CD4-positive, alpha-beta memory T cell (primary cell): ENCODE measurements at regions not wholly inside any gene's neighbourhood (a gene's known extent, or its start where the extent isn't known, plus 50 kb on each side); places are given as distances from the start of the nearest gene placed in this dataset.

Experiments
- CTCF ChIA-PET: fragments of 350-600 bp; sonication (Branson Sonifier 250); formaldehyde crosslinking; loops from one replicate; lab custom pipeline; 2021; ENCODE audit warnings: inconsistent platforms; ENCODE audit not compliant: partially characterized antibody; lab: Charles Lee
- POLR2A ChIA-PET: fragments of 350-600 bp; sonication (Branson Sonifier 250); formaldehyde crosslinking; loops from one replicate; lab custom pipeline; 2021; ENCODE audit not compliant: partially characterized antibody; lab: Charles Lee
- DNase-seq, 5 donors: peaks; one replicate each; pipeline versions ENCODE4 v3.0.0 to v3.0.0-alpha.2; 2020 to 2022; ENCODE audit warnings: mixed read lengths in 1 of 5
- H3K27ac ChIP-seq: one replicate; pipeline ENCODE4 v1.7.0; 2013; ENCODE audit warnings: low read depth, low read length
- H3K27me3 ChIP-seq: 2 replicates; pipeline ENCODE4 v1.7.0; 2013; ENCODE audit warnings: mild to moderate bottlenecking, low read length, moderate library complexity; ENCODE audit not compliant: insufficient read depth
- H3K36me3 ChIP-seq: 2 replicates; pipeline ENCODE4 v1.7.0; 2013; ENCODE audit warnings: mild to moderate bottlenecking, low read length, moderate library complexity; ENCODE audit not compliant: insufficient read depth
- H3K4me1 ChIP-seq: 2 replicates; pipeline ENCODE4 v1.7.0; 2013; ENCODE audit warnings: mild to moderate bottlenecking, low read length, moderate library complexity; ENCODE audit not compliant: insufficient read depth
- H3K4me3 ChIP-seq, 2 donors: one replicate each; pipeline ENCODE4 v1.7.0; 2013; ENCODE audit warnings: low read length in 2 of 2, mild to moderate bottlenecking in 1 of 2
- H3K9me3 ChIP-seq, 2 donors: one replicate each; pipeline ENCODE4 v1.7.0; 2013; ENCODE audit warnings: low read length in 2 of 2, control low read depth in 1 of 2; ENCODE audit not compliant: control insufficient read depth in 1 of 2
- H3K27ac Mint-ChIP-seq, 7 donors: one replicate each; pipeline ENCODE4 v1.8.0; 2020 to 2021; ENCODE audit warnings: mixed read lengths in 7 of 7, mild to moderate bottlenecking in 6 of 7, inconsistent platforms in 3 of 7, moderate library complexity in 3 of 7
- H3K27me3 Mint-ChIP-seq, 2 donors: one replicate each; pipeline ENCODE4 v1.8.0; 2020 to 2021; ENCODE audit warnings: mixed read lengths in 2 of 2
- H3K36me3 Mint-ChIP-seq, 2 donors: one replicate each; pipeline ENCODE4 v1.8.0; 2020 to 2021; ENCODE audit warnings: mixed read lengths in 2 of 2, inconsistent platforms in 1 of 2, mild to moderate bottlenecking in 1 of 2
- H3K4me1 Mint-ChIP-seq, 4 donors: one replicate each; pipeline ENCODE4 v1.8.0; 2020 to 2021; ENCODE audit warnings: mixed read lengths in 4 of 4, mild to moderate bottlenecking in 1 of 4
- H3K4me3 Mint-ChIP-seq, 8 donors: one replicate each; pipeline ENCODE4 v1.8.0; 2020 to 2021; ENCODE audit warnings: mixed read lengths in 8 of 8, mild to moderate bottlenecking in 7 of 8, moderate library complexity in 6 of 8, inconsistent platforms in 3 of 8
- H3K9me3 Mint-ChIP-seq, 8 donors: one replicate each; pipeline ENCODE4 v1.8.0; 2020 to 2021; ENCODE audit warnings: mixed read lengths in 8 of 8, mild to moderate bottlenecking in 5 of 8, inconsistent platforms in 3 of 8, moderate library complexity in 1 of 8
- intact Hi-C: fragments of 100-400 bp; cut with micrococcal nuclease; formaldehyde crosslinking; loops from one replicate; pipeline ENCODE4 v1.15.1; 2023

DNA sequence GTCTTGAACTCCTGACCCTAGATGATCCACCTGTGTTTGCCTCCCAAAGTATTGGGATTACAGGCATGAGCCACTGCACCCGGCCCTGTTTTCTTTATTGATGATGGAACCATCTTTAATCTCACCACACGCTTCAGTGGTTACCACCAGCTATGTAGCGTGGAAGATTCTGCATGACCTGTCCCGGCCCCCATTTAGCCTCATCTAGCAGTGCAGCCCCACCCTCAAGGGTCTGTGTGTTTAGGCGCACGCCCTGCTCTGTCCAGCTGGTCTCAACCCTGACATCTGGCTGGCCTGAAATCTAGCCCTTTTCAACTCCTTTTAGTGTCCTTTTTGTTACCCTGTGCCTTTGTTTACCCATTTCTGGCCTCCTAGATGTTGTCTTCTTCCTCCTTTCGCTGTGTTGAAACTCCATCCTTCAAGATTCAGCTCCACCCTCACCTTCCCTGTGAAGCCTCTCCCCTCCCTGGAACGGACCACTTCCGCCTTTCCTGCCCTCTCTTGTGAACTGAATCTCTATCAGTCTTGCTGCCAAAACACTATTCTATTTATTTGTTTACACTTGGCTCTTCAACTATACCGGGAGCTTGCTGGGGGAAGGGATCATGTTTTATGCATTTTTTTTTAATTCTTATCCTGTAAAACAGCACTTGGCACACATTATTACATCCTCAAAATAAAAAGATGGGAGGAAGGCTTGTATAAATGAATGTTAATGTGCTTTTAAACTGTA, 101.0 kb upstream of the MTHFD1L start:
- DNase-seq: no peak
- Mint-ChIP-seq H3K9me3 (no peaks in the 10 kb centered on the region), H3K4me1 (no peaks in the 10 kb centered on the region), H3K27ac (peak overlapping the region in 1 of 7 donors; percentile 59), H3K4me3 (no peak overlapping the region), H3K36me3 (peaks cover 0 to under 1% of the 10 kb centered on the region in 2 donors), H3K27me3 (peaks cover 2 to 3% of the 10 kb centered on the region in 2 donors)
- Histone ChIP-seq H3K9me3 (no peaks in the 10 kb centered on the region), H3K4me3 (no peak overlapping the region), H3K36me3 (no peaks in the 10 kb centered on the region), H3K4me1 (no peaks in the 10 kb centered on the region), H3K27me3 (no peaks in the 10 kb centered on the region), H3K27ac (no peak overlapping the region)
- CTCF ChIA-PET: interaction anchor here (1.7 kb wide), 1 partner anchor 347 kb away, joined by 4 read pairs; no protein-coding TSS in a partner anchor
- POLR2A ChIA-PET: no interaction called here
- intact Hi-C loops: no loop called here

DNA sequence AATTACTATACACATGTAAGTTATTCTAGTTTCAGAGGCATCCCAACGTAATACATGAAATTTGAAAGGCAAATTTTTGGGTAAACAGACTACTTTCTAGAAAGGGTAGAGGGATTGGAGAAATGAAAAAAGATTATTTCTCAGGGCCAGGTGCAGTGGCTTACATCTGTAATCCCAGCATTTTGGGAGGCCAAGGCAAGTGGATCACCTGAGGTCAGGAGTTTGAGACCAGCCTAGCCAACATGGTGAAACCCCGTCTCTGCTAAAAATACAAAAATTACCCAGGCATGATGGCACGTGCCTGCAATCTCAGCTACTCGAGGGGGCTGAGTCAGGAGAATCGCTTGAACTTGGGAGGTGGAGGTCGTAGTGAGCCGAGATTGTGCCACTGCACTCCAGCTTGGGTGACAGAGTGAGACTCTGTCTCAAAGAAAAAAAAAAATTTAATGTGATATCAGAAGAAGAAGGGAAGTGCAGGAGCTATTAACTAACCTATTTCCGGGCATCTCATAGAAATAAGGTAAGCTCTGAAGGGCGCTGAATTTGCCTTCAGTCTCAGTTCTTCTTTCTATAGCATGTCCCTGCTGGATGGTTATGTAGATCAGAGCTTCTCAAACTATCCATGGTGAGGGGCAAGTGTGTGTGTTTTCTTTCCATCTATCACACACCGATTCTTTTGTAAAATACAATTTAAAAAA, 100.3 kb upstream of the MTHFD1L start:
- CTCF ChIA-PET: interaction anchor here (1.7 kb wide), 1 partner anchor 347 kb away, joined by 4 read pairs; no protein-coding TSS in a partner anchor
- H3K27ac ChIP-seq: no peak overlapping the region

DNA sequence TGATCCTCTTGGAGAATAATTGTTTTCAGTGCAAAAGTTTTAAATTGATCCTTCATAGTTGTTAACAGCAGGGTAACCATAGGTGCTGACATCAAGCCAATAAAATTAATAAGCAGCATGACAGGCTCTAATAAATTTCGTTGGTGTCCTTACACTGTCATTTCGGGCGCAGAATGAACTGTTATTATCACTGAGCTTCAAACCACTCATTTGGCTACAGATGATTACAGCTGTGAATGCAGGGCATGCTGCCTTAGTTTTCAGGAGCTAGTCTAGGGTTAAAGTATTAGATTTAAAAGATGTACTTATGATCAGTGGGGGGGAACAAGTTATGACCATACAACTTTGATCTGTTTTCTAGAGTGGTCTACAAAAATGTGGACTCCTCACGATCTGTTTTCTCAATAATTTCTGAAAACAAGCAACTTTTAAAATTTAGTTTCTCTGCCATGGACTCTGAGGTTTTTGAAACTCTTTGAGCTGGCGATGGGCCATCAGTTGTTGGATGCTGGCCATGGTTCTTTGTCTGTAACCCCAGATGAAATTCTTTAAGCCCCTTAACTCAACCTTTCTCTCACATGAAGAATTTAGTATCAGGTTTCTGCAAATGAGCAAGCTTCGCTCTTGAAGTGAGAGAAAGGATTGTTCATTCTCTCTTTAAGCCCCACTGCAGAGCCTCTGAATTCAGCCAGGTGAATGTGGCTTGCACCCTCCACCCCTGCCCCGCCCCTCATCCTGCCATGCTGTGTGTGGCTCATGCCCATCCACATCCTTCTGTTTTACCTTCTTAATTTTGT, 99.1 kb upstream of the MTHFD1L start:
- H3K36me3 ChIP-seq: no peaks in the 10 kb centered on the region
- peaks cover 0 to 3% of the 10 kb centered on the region in 2 donors for H3K36me3 Mint-ChIP-seq
- no peak for DNase-seq
- no peak overlapping the region for H3K27ac Mint-ChIP-seq
- ChIA-PET CTCF (no interaction called here), POLR2A (no interaction called here)
- H3K9me3 ChIP-seq: no peaks in the 10 kb centered on the region
- H3K4me1 ChIP-seq: no peaks in the 10 kb centered on the region
- no peak overlapping the region for H3K4me3 ChIP-seq
- intact Hi-C loops: no loop called here
- no peaks in the 10 kb centered on the region for H3K27me3 ChIP-seq
- H3K9me3 Mint-ChIP-seq: no peaks in the 10 kb centered on the region
- H3K4me3 Mint-ChIP-seq: no peak overlapping the region
- H3K27ac ChIP-seq: no peak overlapping the region
- H3K27me3 Mint-ChIP-seq: peaks cover 2 to 3% of the 10 kb centered on the region in 2 donors
- H3K4me1 Mint-ChIP-seq: no peaks in the 10 kb centered on the region

More for the DNA sequence above, 100.3 kb upstream of the MTHFD1L start:
- H3K36me3 Mint-ChIP-seq: peaks cover 0 to 3% of the 10 kb centered on the region in 2 donors
- peaks cover 2 to 3% of the 10 kb centered on the region in 2 donors for H3K27me3 Mint-ChIP-seq
- DNase-seq: no peak
- Histone ChIP-seq H3K4me1 (no peaks in the 10 kb centered on the region), H3K4me3 (no peak overlapping the region), H3K9me3 (no peaks in the 10 kb centered on the region), H3K36me3 (no peaks in the 10 kb centered on the region), H3K27me3 (no peaks in the 10 kb centered on the region)
- H3K4me3 Mint-ChIP-seq: no peak overlapping the region
- no peaks in the 10 kb centered on the region for H3K9me3 Mint-ChIP-seq
- no peaks in the 10 kb centered on the region for H3K4me1 Mint-ChIP-seq
- POLR2A ChIA-PET: no interaction called here
- intact Hi-C loops: no loop called here
- H3K27ac Mint-ChIP-seq: no peak overlapping the region

DNA sequence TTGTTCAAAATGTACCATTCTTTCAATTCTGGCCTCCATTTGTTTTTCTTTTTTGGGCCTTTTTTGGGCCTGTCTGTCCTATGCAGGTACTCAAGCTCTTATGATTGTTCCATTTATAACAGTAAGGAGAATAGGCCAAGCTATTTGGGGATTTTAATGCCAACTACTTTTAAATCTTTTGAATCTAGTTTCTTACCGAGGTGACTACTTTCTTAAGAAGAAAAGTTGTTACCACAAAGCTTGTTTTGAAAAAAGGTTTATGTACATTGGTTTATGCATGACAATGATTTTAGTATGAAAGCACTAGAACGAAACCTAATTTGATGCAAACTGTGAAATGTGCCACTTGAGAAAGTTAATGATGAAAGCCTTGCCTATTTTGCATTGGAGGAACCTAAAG, 98.3 kb upstream of the MTHFD1L start:
- Mint-ChIP-seq H3K27ac (peak overlapping the region in 1 of 7 donors; percentile 84), H3K4me3 (no peak overlapping the region), H3K4me1 (no peaks in the 10 kb centered on the region), H3K36me3 (peaks cover 0 to 3% of the 10 kb centered on the region in 2 donors), H3K27me3 (peaks cover 2 to 3% of the 10 kb centered on the region in 2 donors), H3K9me3 (no peaks in the 10 kb centered on the region)
- Histone ChIP-seq H3K9me3 (no peaks in the 10 kb centered on the region), H3K4me1 (no peaks in the 10 kb centered on the region), H3K36me3 (no peaks in the 10 kb centered on the region), H3K27me3 (no peaks in the 10 kb centered on the region), H3K4me3 (no peak overlapping the region), H3K27ac (no peak overlapping the region)
- ChIA-PET POLR2A (no interaction called here), CTCF (no interaction called here)
- no peak for DNase-seq
- intact Hi-C loops: no loop called here

DNA sequence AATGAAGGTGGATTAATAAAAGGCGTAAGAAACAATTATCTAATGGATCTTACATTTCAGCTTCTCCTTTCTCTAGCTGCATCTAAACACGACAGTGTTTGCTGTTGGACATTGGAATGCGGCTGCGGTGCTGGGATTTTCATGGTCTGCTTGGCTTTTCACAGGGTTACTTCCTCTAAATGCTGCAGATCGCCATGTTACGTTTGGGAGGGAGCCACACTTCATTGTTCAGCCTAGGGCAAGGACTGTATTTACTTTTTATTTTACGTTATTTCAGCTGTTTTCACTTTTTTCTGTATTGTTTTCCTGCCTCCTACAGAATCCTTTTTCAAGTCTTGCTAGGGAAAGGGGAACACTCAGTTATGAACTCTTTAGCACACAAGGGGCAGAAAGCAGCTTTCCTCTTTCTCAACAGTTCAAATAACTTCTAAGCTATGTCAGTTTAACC, 97.9 kb upstream of the MTHFD1L start:
- H3K4me1 Mint-ChIP-seq: no peaks in the 10 kb centered on the region
- Histone ChIP-seq H3K9me3 (no peaks in the 10 kb centered on the region), H3K27me3 (no peaks in the 10 kb centered on the region), H3K4me3 (no peak overlapping the region), H3K4me1 (no peaks in the 10 kb centered on the region), H3K36me3 (no peaks in the 10 kb centered on the region), H3K27ac (no peak overlapping the region)
- peaks cover 2 to 3% of the 10 kb centered on the region in 2 donors for H3K27me3 Mint-ChIP-seq
- peak overlapping the region in 1 of 7 donors; percentile 84 for H3K27ac Mint-ChIP-seq
- DNase-seq: no peak
- POLR2A ChIA-PET: no interaction called here
- intact Hi-C loops: no loop called here
- H3K4me3 Mint-ChIP-seq: no peak overlapping the region
- CTCF ChIA-PET: no interaction called here
- H3K9me3 Mint-ChIP-seq: peaks cover 0 to under 1% (median 0%) of the 10 kb centered on the region in 8 donors
- H3K36me3 Mint-ChIP-seq: peaks cover 0 to 3% of the 10 kb centered on the region in 2 donors

DNA sequence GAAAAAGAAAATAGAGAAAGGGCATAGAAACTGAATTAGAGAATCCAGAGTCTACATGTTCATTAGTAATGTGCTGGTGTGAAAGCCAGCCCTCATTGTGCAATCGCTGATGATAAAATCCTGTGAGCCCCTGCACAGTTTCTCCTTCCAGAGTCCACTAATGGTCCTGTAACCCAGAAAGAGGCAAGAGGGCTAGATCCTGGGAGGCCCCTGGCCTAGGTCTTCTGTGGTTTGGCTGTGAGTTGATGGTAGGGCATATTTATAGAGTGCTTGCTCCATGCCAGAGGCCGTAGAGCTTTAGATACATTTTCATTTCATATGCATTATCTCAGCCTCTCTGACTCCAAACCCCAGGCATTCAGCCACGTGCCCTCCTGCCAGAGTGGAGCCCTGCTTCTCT, 94.9 kb upstream of the MTHFD1L start:
- Mint-ChIP-seq H3K36me3 (peaks cover 0 to 7% of the 10 kb centered on the region in 2 donors), H3K27ac (no peak overlapping the region), H3K27me3 (no peaks in the 10 kb centered on the region), H3K4me3 (no peak overlapping the region), H3K9me3 (peaks cover 2 to 16% (median 8%) of the 10 kb centered on the region in 8 donors), H3K4me1 (no peaks in the 10 kb centered on the region)
- no peak for DNase-seq
- Histone ChIP-seq H3K27me3 (no peaks in the 10 kb centered on the region), H3K9me3 (no peaks in the 10 kb centered on the region), H3K36me3 (no peaks in the 10 kb centered on the region), H3K27ac (no peak overlapping the region), H3K4me3 (no peak overlapping the region), H3K4me1 (no peaks in the 10 kb centered on the region)
- ChIA-PET CTCF (no interaction called here), POLR2A (no interaction called here)
- intact Hi-C loops: no loop called here

DNA sequence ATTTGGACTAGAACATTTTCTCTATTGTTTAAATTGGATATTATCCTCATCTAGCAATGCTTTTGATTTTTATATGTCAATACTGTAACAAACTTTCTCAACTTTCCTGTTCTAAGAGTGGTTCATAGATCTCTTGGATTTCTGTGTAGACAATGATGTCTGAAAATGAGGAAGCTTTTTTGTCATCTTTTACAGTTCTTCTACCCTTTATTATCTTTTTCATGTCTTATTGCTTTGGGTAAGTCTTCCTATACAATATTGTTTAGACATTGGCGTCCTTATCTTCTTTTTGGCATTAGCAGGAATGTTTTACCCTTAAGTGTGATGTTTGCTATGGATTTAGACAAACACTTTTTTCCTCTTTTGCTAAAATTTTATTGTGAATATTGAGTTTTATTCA, 91.5 kb upstream of the MTHFD1L start:
- Mint-ChIP-seq H3K4me3 (no peak overlapping the region), H3K9me3 (peaks cover 2 to 16% (median 8%) of the 10 kb centered on the region in 8 donors), H3K27ac (no peak overlapping the region), H3K36me3 (peaks cover 0 to 7% of the 10 kb centered on the region in 2 donors), H3K4me1 (no peaks in the 10 kb centered on the region), H3K27me3 (no peaks in the 10 kb centered on the region)
- Histone ChIP-seq H3K9me3 (no peaks in the 10 kb centered on the region), H3K36me3 (no peaks in the 10 kb centered on the region), H3K27me3 (no peaks in the 10 kb centered on the region), H3K27ac (no peak overlapping the region), H3K4me1 (no peaks in the 10 kb centered on the region), H3K4me3 (no peak overlapping the region)
- POLR2A ChIA-PET: no interaction called here
- CTCF ChIA-PET: no interaction called here
- intact Hi-C loops: no loop called here
- DNase-seq: no peak
